C4-2B (cell line): ENCODE measurements at regions not wholly inside any gene's neighbourhood (a gene's known extent, or its start where the extent isn't known, plus 50 kb on each side); places are given as distances from the start of the nearest gene placed in this dataset.

ENCODE experiments used
- ZFX ChIP-seq: fragments of 450-650 bp; IDR thresholded peaks from 2 replicates; pipeline ENCODE4 v1.6.1; 2017
- TF ChIP-seq, protein P1 (sequence below): fragments of 450-650 bp; conservative IDR thresholded peaks from 2 replicates; pipeline ENCODE4 v1.5.1; 2017; ENCODE audit warnings: mild to moderate bottlenecking

DNA sequence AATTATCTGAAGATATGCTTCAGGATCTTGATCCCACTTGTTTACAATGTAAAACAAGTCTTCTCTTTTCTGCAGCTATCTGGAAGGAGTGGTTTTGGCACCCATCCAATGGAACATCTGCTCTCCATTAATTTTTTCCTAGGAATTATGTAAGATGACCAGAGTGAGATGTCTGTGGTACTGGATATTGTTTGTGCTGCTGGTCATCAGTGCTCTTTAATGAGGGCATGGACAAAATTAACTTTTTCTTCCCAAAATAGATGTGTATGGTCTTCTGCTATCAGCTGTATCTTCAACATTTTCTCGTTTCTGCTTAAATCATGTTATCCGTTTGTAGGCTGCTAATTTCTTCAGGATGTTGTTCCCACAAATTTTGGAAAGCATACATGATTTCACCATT is 415.4 kb upstream of the KLHL1 start:
- TF ChIP-seq ZFX = no peak
- TF ChIP-seq, protein P1, sequence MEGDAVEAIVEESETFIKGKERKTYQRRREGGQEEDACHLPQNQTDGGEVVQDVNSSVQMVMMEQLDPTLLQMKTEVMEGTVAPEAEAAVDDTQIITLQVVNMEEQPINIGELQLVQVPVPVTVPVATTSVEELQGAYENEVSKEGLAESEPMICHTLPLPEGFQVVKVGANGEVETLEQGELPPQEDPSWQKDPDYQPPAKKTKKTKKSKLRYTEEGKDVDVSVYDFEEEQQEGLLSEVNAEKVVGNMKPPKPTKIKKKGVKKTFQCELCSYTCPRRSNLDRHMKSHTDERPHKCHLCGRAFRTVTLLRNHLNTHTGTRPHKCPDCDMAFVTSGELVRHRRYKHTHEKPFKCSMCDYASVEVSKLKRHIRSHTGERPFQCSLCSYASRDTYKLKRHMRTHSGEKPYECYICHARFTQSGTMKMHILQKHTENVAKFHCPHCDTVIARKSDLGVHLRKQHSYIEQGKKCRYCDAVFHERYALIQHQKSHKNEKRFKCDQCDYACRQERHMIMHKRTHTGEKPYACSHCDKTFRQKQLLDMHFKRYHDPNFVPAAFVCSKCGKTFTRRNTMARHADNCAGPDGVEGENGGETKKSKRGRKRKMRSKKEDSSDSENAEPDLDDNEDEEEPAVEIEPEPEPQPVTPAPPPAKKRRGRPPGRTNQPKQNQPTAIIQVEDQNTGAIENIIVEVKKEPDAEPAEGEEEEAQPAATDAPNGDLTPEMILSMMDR = no peak
